ENCODE measurements at regions not wholly inside any gene's neighbourhood (a gene's known extent, or its start where the extent isn't known, plus 50 kb on each side); places are given as distances from the start of the nearest gene placed in this dataset.

GRCh38 chr12:58202933-58203718 lies 261.8 kb downstream of the ATP23 start:
- DNase-seq = no peak

- DNase-seq = no peak
These were observed 262.7 kb downstream of the ATP23 start for GRCh38 chr12:58204071-58204470.

- no peak for DNase-seq
These were observed 265.5 kb downstream of the ATP23 start for GRCh38 chr12:58206876-58207275.

- no peak for DNase-seq
These were observed 269.8 kb downstream of the ATP23 start for GRCh38 chr12:58211211-58211610.

GRCh38 chr12:58217130-58217529 lies 275.8 kb downstream of the ATP23 start:
- no peak for DNase-seq

GRCh38 chr12:58224536-58225105 lies 283.3 kb downstream of the ATP23 start:
- DNase-seq = no peak

GRCh38 chr12:58225203-58225877 lies 284.0 kb downstream of the ATP23 start:
- DNase-seq = no peak

- DNase-seq = no peak
These were observed 292.5 kb downstream of the ATP23 start for GRCh38 chr12:58233886-58234285.

- DNase-seq = no peak
These were observed 297.0 kb downstream of the ATP23 start for GRCh38 chr12:58238411-58238810.

GRCh38 chr12:58241099-58241498 lies 299.7 kb downstream of the ATP23 start:
- no peak for DNase-seq

- no peak for DNase-seq
These were observed 301.6 kb downstream of the ATP23 start for GRCh38 chr12:58242796-58243630.

- no peak for DNase-seq
These were observed 306.3 kb downstream of the ATP23 start for GRCh38 chr12:58247633-58248032.

- no peak for DNase-seq
These were observed 307.2 kb downstream of the ATP23 start for GRCh38 chr12:58248599-58248998.

GRCh38 chr12:58249610-58250009 lies 308.2 kb downstream of the ATP23 start:
- no peak for DNase-seq

- DNase-seq = no peak
These were observed 308.7 kb downstream of the ATP23 start for GRCh38 chr12:58250077-58250476.

- no peak for DNase-seq
These were observed 311.5 kb downstream of the ATP23 start for GRCh38 chr12:58252914-58253313.

- no peak for DNase-seq
These were observed 312.3 kb downstream of the ATP23 start for GRCh38 chr12:58253663-58254062.

- no peak for DNase-seq
These were observed 313.2 kb downstream of the ATP23 start for GRCh38 chr12:58254463-58255100.

- DNase-seq = no peak
These were observed 321.4 kb downstream of the ATP23 start for GRCh38 chr12:58262796-58263195.

GRCh38 chr12:58263816-58264215 lies 322.4 kb downstream of the ATP23 start:
- DNase-seq = no peak

GRCh38 chr12:58268069-58268468 lies 326.7 kb downstream of the ATP23 start:
- no peak for DNase-seq

GRCh38 chr12:58269476-58269875 lies 328.1 kb downstream of the ATP23 start:
- no peak for DNase-seq
